Neural progenitor cell (in vitro differentiated cells): ENCODE measurements at regions not wholly inside any gene's neighbourhood (a gene's known extent, or its start where the extent isn't known, plus 50 kb on each side); places are given as distances from the start of the nearest gene placed in this dataset.

Source experiments
- DNase-seq: peaks from one replicate; pipeline ENCODE4 v3.0.0-alpha.2; 2016; ENCODE audit warnings: low spot score
- H2AFZ ChIP-seq: fragments of 200-600 bp; sonication (generic); replicated peaks from 2 replicates; pipeline ENCODE4 v1.6.1; 2016; ENCODE audit warnings: antibody characterized with exemption
- H3F3A ChIP-seq: fragments of 200-600 bp; sonication (generic); 2 replicates; pipeline ENCODE4 v1.6.1; 2016; ENCODE audit warnings: antibody characterized with exemption, low read depth
- H3K27ac ChIP-seq: fragments of 200-600 bp; sonication (generic); 2 replicates; pipeline ENCODE4 v1.5.1; 2016; ENCODE audit warnings: mild to moderate bottlenecking
- H3K27me3 ChIP-seq: fragments of 200-600 bp; sonication (generic); 2 replicates; pipeline ENCODE4 v1.6.1; 2016; ENCODE audit warnings: mild to moderate bottlenecking, moderate library complexity
- H3K36me3 ChIP-seq: fragments of 200-600 bp; sonication (generic); 2 replicates; pipeline ENCODE4 v1.5.1; 2016
- H3K4me1 ChIP-seq: fragments of 200-600 bp; sonication (generic); 2 replicates; pipeline ENCODE4 v1.6.1; 2016; ENCODE audit warnings: mixed run types
- H3K4me2 ChIP-seq: fragments of 200-600 bp; sonication (generic); 2 replicates; pipeline ENCODE4 v1.6.1; 2016
- H3K4me3 ChIP-seq: fragments of 200-600 bp; sonication (generic); 2 replicates; pipeline ENCODE4 v1.5.1; 2016
- H3K79me2 ChIP-seq: fragments of 200-600 bp; sonication (generic); 2 replicates; pipeline ENCODE4 v1.6.1; 2016; ENCODE audit warnings: low read depth
- H3K9ac ChIP-seq: fragments of 200-600 bp; sonication (generic); 2 replicates; pipeline ENCODE4 v1.6.1; 2016
- H3K9me3 ChIP-seq: fragments of 200-600 bp; sonication (generic); 2 replicates; pipeline ENCODE4 v1.5.1; 2016; ENCODE audit warnings: low read depth
- H4K20me1 ChIP-seq: fragments of 200-600 bp; sonication (generic); 2 replicates; pipeline ENCODE4 v1.6.1; 2016; ENCODE audit warnings: low read depth
- H3K27ac Mint-ChIP-seq: 3 replicates; pipeline ENCODE4 v1.8.0; 2021; ENCODE audit warnings: mixed read lengths
- H3K27me3 Mint-ChIP-seq: 2 replicates; pipeline ENCODE4 v1.8.0; 2022; ENCODE audit warnings: low read depth, mild to moderate bottlenecking, inconsistent platforms, moderate library complexity, mixed read lengths; ENCODE audit not compliant: insufficient read depth
- H3K36me3 Mint-ChIP-seq: 3 replicates; pipeline ENCODE4 v1.8.0; 2021; ENCODE audit warnings: mixed read lengths
- H3K4me1 Mint-ChIP-seq: 3 replicates; pipeline ENCODE4 v1.8.0; 2021; ENCODE audit warnings: mixed read lengths
- H3K4me3 Mint-ChIP-seq: 3 replicates; pipeline ENCODE4 v1.8.0; 2021; ENCODE audit warnings: mild to moderate bottlenecking, moderate library complexity, mixed read lengths
- H3K9me3 Mint-ChIP-seq: 3 replicates; pipeline ENCODE4 v1.8.0; 2020; ENCODE audit warnings: mixed read lengths
- CTCF ChIP-seq: fragments of 200-600 bp; sonication (generic); IDR thresholded peaks from 2 replicates; pipeline ENCODE4 v1.5.1; 2017; ENCODE audit warnings: antibody characterized with exemption, mild to moderate bottlenecking
- EZH2 ChIP-seq: fragments of 200-600 bp; sonication (generic); IDR thresholded peaks from 2 replicates; pipeline ENCODE4 v1.6.1; 2017; ENCODE audit warnings: antibody characterized with exemption, mild to moderate bottlenecking, moderate library complexity
- EZH2phosphoT487 ChIP-seq: fragments of 200-600 bp; sonication (generic); IDR thresholded peaks from 2 replicates; pipeline ENCODE4 v1.6.1; 2017; ENCODE audit warnings: antibody characterized with exemption

GRCh38 chr17:30600830-30601494, 123.8 kb downstream of the GOSR1 start:
- H3K4me2 ChIP-seq, result peak overlapping the region; percentile 81
- Mint-ChIP-seq H3K4me3 (peak overlapping the region; percentile 99), H3K9me3 (peaks cover 2% of the 10 kb centered on the region), H3K36me3 (peaks cover 3% of the 10 kb centered on the region), H3K27me3 (peaks cover 4% of the 10 kb centered on the region), H3K4me1 (peaks cover 22% of the 10 kb centered on the region), H3K27ac (peak overlapping the region; percentile 99)
- TF ChIP-seq CTCF (no peak), EZH2phosphoT487 (no peak), EZH2 (no peak)
- DNase-seq, result peak; percentile 58
- H2AFZ ChIP-seq, result peak overlapping the region; percentile 82
- peak overlapping the region; percentile 95 for H3K27ac ChIP-seq
- H3K9ac ChIP-seq, result peak overlapping the region; percentile 75
- no peaks in the 10 kb centered on the region for H3K27me3 ChIP-seq
- no peaks in the 10 kb centered on the region for H3K9me3 ChIP-seq
- H3K4me3 ChIP-seq, result peak overlapping the region; percentile 96
- H3K79me2 ChIP-seq, result peaks cover 52% of the 10 kb centered on the region
- peaks cover 41% of the 10 kb centered on the region for H3F3A ChIP-seq
- no peaks in the 10 kb centered on the region for H3K36me3 ChIP-seq
- H3K4me1 ChIP-seq, result peaks cover 20% of the 10 kb centered on the region
- peaks cover 38% of the 10 kb centered on the region for H4K20me1 ChIP-seq

- Mint-ChIP-seq H3K9me3 (peaks cover 2% of the 10 kb centered on the region), H3K36me3 (peaks cover 3% of the 10 kb centered on the region), H3K27ac (peak overlapping the region; percentile 92), H3K4me3 (peak overlapping the region; percentile 99), H3K4me1 (peaks cover 23% of the 10 kb centered on the region), H3K27me3 (peaks cover 4% of the 10 kb centered on the region)
- H3K36me3 ChIP-seq, result no peaks in the 10 kb centered on the region
- H2AFZ ChIP-seq, result peak overlapping the region; percentile 92
- H3K4me3 ChIP-seq, result peak overlapping the region; percentile 96
- H3K27me3 ChIP-seq, result no peaks in the 10 kb centered on the region
- peak; percentile 93 for DNase-seq
- peak overlapping the region; percentile 95 for H3K27ac ChIP-seq
- TF ChIP-seq CTCF, result peak; percentile 58
- TF ChIP-seq EZH2phosphoT487, result no peak
- H3K79me2 ChIP-seq, result peaks cover 45% of the 10 kb centered on the region
- peak overlapping the region; percentile 75 for H3K9ac ChIP-seq
- H3F3A ChIP-seq, result peaks cover 40% of the 10 kb centered on the region
- no peaks in the 10 kb centered on the region for H3K9me3 ChIP-seq
- H3K4me2 ChIP-seq, result peak overlapping the region; percentile 81
- H4K20me1 ChIP-seq, result peaks cover 32% of the 10 kb centered on the region
- peaks cover 18% of the 10 kb centered on the region for H3K4me1 ChIP-seq
Observed at GRCh38 chr17:30600060-30600829, 123.0 kb downstream of the GOSR1 start.

- Histone ChIP-seq H3K9ac (no peak overlapping the region), H2AFZ (peak overlapping the region; percentile 92), H3K4me2 (peak overlapping the region; percentile 81), H3K27me3 (no peaks in the 10 kb centered on the region), H3K27ac (no peak overlapping the region), H3K79me2 (peaks cover 38% of the 10 kb centered on the region), H3K4me3 (peak overlapping the region; percentile 96), H3F3A (peaks cover 33% of the 10 kb centered on the region), H3K4me1 (peaks cover 11% of the 10 kb centered on the region), H4K20me1 (peaks cover 25% of the 10 kb centered on the region), H3K36me3 (no peaks in the 10 kb centered on the region), H3K9me3 (no peaks in the 10 kb centered on the region)
- Mint-ChIP-seq H3K4me3 (peak overlapping the region; percentile 99), H3K27ac (peak overlapping the region; percentile 92), H3K9me3 (peaks cover 2% of the 10 kb centered on the region), H3K27me3 (peaks cover 4% of the 10 kb centered on the region), H3K4me1 (peaks cover 24% of the 10 kb centered on the region), H3K36me3 (no peaks in the 10 kb centered on the region)
- DNase-seq, result no peak
- TF ChIP-seq CTCF, result no peak
- TF ChIP-seq EZH2, result no peak
Observed at GRCh38 chr17:30599428-30600059, 122.3 kb downstream of the GOSR1 start.
